Breast epithelium (tissue), 4 donors: ENCODE measurements at regions not wholly inside any gene's neighbourhood (a gene's known extent, or its start where the extent isn't known, plus 50 kb on each side); places are given as distances from the start of the nearest gene placed in this dataset.
A peak's percentile ranks its signal among the peaks of the same experiment; 100 is the strongest.

Experiments used
- DNase-seq, 2 donors: peaks; one replicate each; pipeline ENCODE4 v3.0.0-alpha.2; 2019; ENCODE audit warnings: low spot score in 2 of 2
- H3K27ac ChIP-seq, 2 donors: fragments of 200-600 bp; sonication (generic) in 1 of 2; one replicate each; pipeline ENCODE4 v1.5.1; 2016 to 2019; ENCODE audit warnings: mild to moderate bottlenecking in 1 of 2
- H3K27me3 ChIP-seq, 2 donors: fragments of 200-600 bp; sonication (generic) in 1 of 2; one replicate each; pipeline versions ENCODE4 v1.5.1 to v1.6.0; 2017 to 2019; ENCODE audit warnings: control low read depth in 1 of 2, mild to moderate bottlenecking in 1 of 2
- H3K36me3 ChIP-seq: fragments of 200-600 bp; one replicate; pipeline ENCODE4 v1.5.1; 2019
- H3K4me1 ChIP-seq, 2 donors: fragments of 200-600 bp; sonication (generic); one replicate each; pipeline ENCODE4 v1.5.1; 2016 to 2019; ENCODE audit warnings: control low read depth in 1 of 2
- H3K4me3 ChIP-seq, 3 donors: fragments of 200-600 bp; sonication (generic); 1 replicate in 2 of 3; 2 replicates in 1 of 3; pipeline ENCODE4 v1.5.1; 2016 to 2019; ENCODE audit warnings: mild to moderate bottlenecking in 3 of 3, moderate library complexity in 2 of 3
- H3K9me3 ChIP-seq, 2 donors: fragments of 200-600 bp; sonication (generic) in 1 of 2; one replicate each; pipeline ENCODE4 v1.5.1; 2016 to 2019; ENCODE audit warnings: control low read depth in 1 of 2
- POLR2A ChIP-seq: fragments of 450-650 bp; IDR thresholded peaks from one replicate; pipeline ENCODE4 v1.6.1; 2016; ENCODE audit warnings: antibody characterized with exemption, mild to moderate bottlenecking, moderate library complexity
- POLR2AphosphoS5 ChIP-seq, 3 donors: sonication (generic); formaldehyde crosslinking; IDR thresholded peaks; one replicate each; pipeline ENCODE4 v1.6.1; 2017; ENCODE audit warnings: antibody characterized with exemption in 3 of 3
- intact Hi-C: fragments of 100-400 bp; cut with DNase I; formaldehyde crosslinking; loops from one replicate; pipeline ENCODE4 v1.15.1; 2023; ENCODE audit warnings: low total_unique reads
- TF ChIP-seq, protein P1 (sequence below), 3 donors: fragments of 450-650 bp; IDR thresholded peaks; one replicate each; pipeline ENCODE4 v1.5.1; 2016 to 2017; ENCODE audit warnings: antibody characterized with exemption in 3 of 3, mild to moderate bottlenecking in 3 of 3, moderate library complexity in 3 of 3

DNA sequence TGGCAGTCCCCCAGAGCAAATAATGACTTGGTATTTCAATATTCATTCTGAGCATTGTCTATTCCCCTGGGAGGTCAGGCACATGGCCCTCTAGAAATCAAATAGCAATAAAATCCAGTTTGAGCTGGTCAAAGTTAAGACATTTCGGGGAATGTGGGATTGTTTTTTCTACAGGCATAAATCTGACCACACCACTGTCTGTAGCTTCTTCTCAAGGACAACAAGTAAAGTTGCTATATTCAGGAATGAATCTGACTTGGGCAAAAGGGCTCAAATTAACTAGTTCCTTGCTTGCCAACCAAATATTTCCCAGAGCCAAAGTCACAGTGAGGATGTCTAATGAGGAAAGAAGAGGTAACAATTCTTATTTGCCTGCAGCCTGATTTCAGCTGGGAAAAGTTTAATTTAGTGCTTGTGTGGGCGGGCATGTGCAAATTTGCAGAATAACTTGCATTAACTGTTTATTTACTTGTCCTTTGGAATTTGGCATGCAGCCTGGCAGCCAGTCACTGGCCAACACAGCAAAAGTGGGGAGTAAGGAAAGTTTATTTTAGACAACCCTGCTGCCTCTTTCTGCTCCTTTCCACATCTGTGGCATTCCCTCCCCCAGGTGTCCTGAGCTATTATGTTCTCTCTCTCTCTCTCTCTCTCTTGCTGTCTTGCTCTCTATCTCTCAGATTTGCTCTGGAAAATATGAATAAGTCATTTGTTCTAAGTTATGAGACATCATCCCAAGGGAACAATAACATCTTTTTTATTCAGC is 51.2 kb upstream of the ARHGAP20 start:
- Histone ChIP-seq H3K36me3 (no peaks in the 10 kb centered on the region), H3K9me3 (no peaks in the 10 kb centered on the region), H3K27me3 (no peaks in the 10 kb centered on the region), H3K4me1 (peaks cover 0 to 6% of the 10 kb centered on the region in 2 donors), H3K4me3 (no peak overlapping the region), H3K27ac (peak overlapping the region in 1 of 2 donors; percentile 64)
- no peak for DNase-seq
- intact Hi-C loops = no loop called here
- TF ChIP-seq POLR2AphosphoS5 (IDR thresholded peaks at IDR 0.05) (no peak), POLR2A (no peak)
- TF ChIP-seq, protein P1, sequence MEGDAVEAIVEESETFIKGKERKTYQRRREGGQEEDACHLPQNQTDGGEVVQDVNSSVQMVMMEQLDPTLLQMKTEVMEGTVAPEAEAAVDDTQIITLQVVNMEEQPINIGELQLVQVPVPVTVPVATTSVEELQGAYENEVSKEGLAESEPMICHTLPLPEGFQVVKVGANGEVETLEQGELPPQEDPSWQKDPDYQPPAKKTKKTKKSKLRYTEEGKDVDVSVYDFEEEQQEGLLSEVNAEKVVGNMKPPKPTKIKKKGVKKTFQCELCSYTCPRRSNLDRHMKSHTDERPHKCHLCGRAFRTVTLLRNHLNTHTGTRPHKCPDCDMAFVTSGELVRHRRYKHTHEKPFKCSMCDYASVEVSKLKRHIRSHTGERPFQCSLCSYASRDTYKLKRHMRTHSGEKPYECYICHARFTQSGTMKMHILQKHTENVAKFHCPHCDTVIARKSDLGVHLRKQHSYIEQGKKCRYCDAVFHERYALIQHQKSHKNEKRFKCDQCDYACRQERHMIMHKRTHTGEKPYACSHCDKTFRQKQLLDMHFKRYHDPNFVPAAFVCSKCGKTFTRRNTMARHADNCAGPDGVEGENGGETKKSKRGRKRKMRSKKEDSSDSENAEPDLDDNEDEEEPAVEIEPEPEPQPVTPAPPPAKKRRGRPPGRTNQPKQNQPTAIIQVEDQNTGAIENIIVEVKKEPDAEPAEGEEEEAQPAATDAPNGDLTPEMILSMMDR (IDR thresholded peaks at IDR 0.05) = no peak

DNA sequence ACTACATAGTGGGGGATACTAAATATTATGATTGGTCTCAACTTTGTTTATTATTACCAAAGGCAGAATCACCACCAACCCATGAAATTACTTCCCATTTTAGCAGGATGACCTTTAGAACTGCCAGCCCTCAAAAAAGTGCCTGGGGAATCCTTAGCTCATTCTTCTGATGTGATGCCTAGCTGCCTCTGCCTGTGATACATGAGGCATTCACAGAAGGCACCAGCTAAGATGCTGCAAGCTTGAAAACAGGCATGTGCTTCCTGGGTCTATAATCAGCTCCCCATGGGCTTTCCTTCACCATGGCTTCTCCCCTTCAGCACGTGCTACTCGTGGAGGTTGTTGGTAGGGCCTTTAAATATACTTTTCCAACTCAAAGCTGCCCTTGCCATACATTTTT is 50.4 kb upstream of the ARHGAP20 start:
- Histone ChIP-seq H3K4me3 (no peak overlapping the region), H3K27ac (peak overlapping the region in 1 of 2 donors; percentile 64), H3K4me1 (peaks cover 0 to 6% of the 10 kb centered on the region in 2 donors), H3K27me3 (no peaks in the 10 kb centered on the region), H3K36me3 (no peaks in the 10 kb centered on the region), H3K9me3 (no peaks in the 10 kb centered on the region)
- DNase-seq = no peak
- TF ChIP-seq POLR2AphosphoS5 (IDR thresholded peaks at IDR 0.05) = no peak
- intact Hi-C loops = no loop called here
